ENCODE measurements at regions not wholly inside any gene's neighbourhood (a gene's known extent, or its start where the extent isn't known, plus 50 kb on each side); places are given as distances from the start of the nearest gene placed in this dataset.

- H3K36me3 Mint-ChIP-seq = no peaks in the 10 kb centered on the region
- H3K4me3 Mint-ChIP-seq = no peak overlapping the region
- H3K27me3 Mint-ChIP-seq = peaks cover 0 to 2% of the 10 kb centered on the region in 2 donors
- H3K9me3 Mint-ChIP-seq = peaks cover 4% of the 10 kb centered on the region
- ATAC-seq (no peak), DNase-seq (ENCODE audit: low spot score) (no peak)
- no peaks in the 10 kb centered on the region for H3K4me1 Mint-ChIP-seq (ENCODE audit: low read depth in 2 of 2)
- H3K27ac Mint-ChIP-seq = no peak overlapping the region
Measured at GRCh38 chr2:59932341-59932740, 621.1 kb downstream of the BCL11A start.

- Mint-ChIP-seq H3K27me3 (peaks cover 0 to 2% of the 10 kb centered on the region in 2 donors), H3K27ac (no peak overlapping the region), H3K4me1 (ENCODE audit: low read depth in 2 of 2) (no peaks in the 10 kb centered on the region), H3K4me3 (no peak overlapping the region), H3K36me3 (no peaks in the 10 kb centered on the region), H3K9me3 (peaks cover 7% of the 10 kb centered on the region)
- ATAC-seq (no peak), DNase-seq (ENCODE audit: low spot score) (no peak)
Measured at GRCh38 chr2:59930430-59930829, 623.0 kb downstream of the BCL11A start.

DNA sequence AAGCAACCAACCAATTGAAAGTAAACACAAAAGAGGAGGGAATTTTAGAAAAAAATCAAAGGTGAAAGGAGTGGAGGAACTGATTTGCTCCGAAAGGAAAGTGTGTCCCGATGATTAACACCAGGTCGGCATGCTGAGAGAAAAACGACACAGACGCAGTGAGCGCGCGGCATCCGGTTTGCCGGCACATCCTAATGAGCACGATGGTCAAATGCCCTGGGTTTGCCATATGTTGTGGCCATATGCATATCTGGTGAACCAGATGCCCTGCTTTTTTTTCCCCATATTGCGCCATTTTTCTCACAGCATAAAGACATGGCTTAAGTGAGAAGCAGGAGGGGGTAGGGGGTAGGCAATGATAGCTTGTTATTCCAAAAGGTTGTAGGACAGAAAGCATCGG, 626.7 kb downstream of the BCL11A start:
- Mint-ChIP-seq H3K36me3 (no peaks in the 10 kb centered on the region), H3K27me3 (peaks cover 0 to 5% of the 10 kb centered on the region in 2 donors), H3K4me3 (no peak overlapping the region), H3K4me1 (ENCODE audit: low read depth in 2 of 2) (no peaks in the 10 kb centered on the region), H3K27ac (no peak overlapping the region), H3K9me3 (peaks cover 7% of the 10 kb centered on the region)
- no peak for DNase-seq (ENCODE audit: low spot score)
- no peak for ATAC-seq

- DNase-seq (ENCODE audit: low spot score) (no peak), ATAC-seq (no peak)
- peaks cover 0 to 3% of the 10 kb centered on the region in 2 donors for H3K27me3 Mint-ChIP-seq
- no peaks in the 10 kb centered on the region for H3K36me3 Mint-ChIP-seq
- H3K4me3 Mint-ChIP-seq = no peak overlapping the region
- H3K9me3 Mint-ChIP-seq = peaks cover 5% of the 10 kb centered on the region
- no peaks in the 10 kb centered on the region for H3K4me1 Mint-ChIP-seq (ENCODE audit: low read depth in 2 of 2)
- H3K27ac Mint-ChIP-seq = no peak overlapping the region
Measured at GRCh38 chr2:59925321-59925720, 628.1 kb downstream of the BCL11A start.

DNA sequence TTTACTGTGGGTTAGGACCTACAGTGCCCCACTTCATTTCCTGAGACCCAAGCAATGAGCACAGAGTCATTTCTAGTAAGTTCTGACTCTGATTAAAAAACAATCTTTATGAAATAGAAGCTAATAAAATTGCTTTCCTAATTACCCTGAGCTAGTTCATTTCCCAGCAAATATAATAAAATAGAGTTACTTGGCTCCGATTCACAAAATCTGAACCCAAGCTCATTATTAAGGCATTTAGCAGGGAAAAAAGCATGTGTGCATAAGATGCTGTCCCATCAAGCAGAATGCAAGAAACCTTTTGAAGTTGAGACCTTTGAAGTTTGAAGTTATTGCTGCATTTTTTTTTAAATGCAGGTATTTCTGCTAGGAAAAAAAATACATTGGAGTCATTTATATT, 629.1 kb downstream of the BCL11A start:
- H3K36me3 Mint-ChIP-seq = no peaks in the 10 kb centered on the region
- no peak overlapping the region for H3K4me3 Mint-ChIP-seq
- H3K27me3 Mint-ChIP-seq = peaks cover 0 to 3% of the 10 kb centered on the region in 2 donors
- peaks cover 3% of the 10 kb centered on the region for H3K9me3 Mint-ChIP-seq
- H3K4me1 Mint-ChIP-seq (ENCODE audit: low read depth in 2 of 2) = no peaks in the 10 kb centered on the region
- no peak for DNase-seq (ENCODE audit: low spot score)
- no peak overlapping the region for H3K27ac Mint-ChIP-seq
- no peak for ATAC-seq

GRCh38 chr2:59922450-59922849, 631.0 kb downstream of the BCL11A start:
- Mint-ChIP-seq H3K4me1 (ENCODE audit: low read depth in 2 of 2) (no peaks in the 10 kb centered on the region), H3K36me3 (no peaks in the 10 kb centered on the region), H3K4me3 (no peak overlapping the region), H3K9me3 (peaks cover 3% of the 10 kb centered on the region), H3K27me3 (peaks cover 0 to 3% of the 10 kb centered on the region in 2 donors), H3K27ac (no peak overlapping the region)
- DNase-seq (ENCODE audit: low spot score) = no peak
- ATAC-seq = no peak

- DNase-seq (ENCODE audit: low spot score) = no peak
- Mint-ChIP-seq H3K27ac (no peak overlapping the region), H3K27me3 (peaks cover 0 to 3% of the 10 kb centered on the region in 2 donors), H3K4me1 (ENCODE audit: low read depth in 2 of 2) (no peaks in the 10 kb centered on the region), H3K4me3 (no peak overlapping the region), H3K36me3 (no peaks in the 10 kb centered on the region), H3K9me3 (peaks cover 3% of the 10 kb centered on the region)
- ATAC-seq = no peak
Measured at GRCh38 chr2:59921743-59922142, 631.7 kb downstream of the BCL11A start.

GRCh38 chr2:59920961-59921360, 632.5 kb downstream of the BCL11A start:
- Mint-ChIP-seq H3K4me1 (ENCODE audit: low read depth in 2 of 2) (no peaks in the 10 kb centered on the region), H3K27ac (no peak overlapping the region), H3K27me3 (peaks cover 0 to 3% of the 10 kb centered on the region in 2 donors), H3K9me3 (peaks cover 3% of the 10 kb centered on the region), H3K36me3 (no peaks in the 10 kb centered on the region), H3K4me3 (no peak overlapping the region)
- ATAC-seq (no peak), DNase-seq (ENCODE audit: low spot score) (no peak)

DNA sequence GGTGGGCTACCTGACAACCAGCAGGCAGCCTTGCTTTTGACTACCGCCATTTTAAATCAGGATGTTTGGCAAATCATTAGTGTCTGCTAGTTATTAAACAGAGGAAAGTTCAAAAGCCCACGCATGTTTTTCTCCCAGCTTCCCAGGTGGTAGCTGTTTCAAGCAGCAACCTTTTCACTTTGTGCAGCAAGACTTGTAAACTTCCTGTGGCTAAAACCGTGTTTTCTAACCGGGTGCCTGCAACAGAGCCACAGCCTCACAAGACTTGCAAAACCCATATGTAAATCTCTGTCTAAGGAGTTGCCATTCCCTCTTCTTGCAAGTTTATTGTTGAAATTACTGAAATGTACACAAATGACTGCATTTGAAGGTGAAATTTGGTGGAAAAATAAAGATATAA, 633.1 kb downstream of the BCL11A start:
- H3K36me3 Mint-ChIP-seq = no peaks in the 10 kb centered on the region
- H3K9me3 Mint-ChIP-seq = no peaks in the 10 kb centered on the region
- no peaks in the 10 kb centered on the region for H3K4me1 Mint-ChIP-seq (ENCODE audit: low read depth in 2 of 2)
- DNase-seq (ENCODE audit: low spot score) (no peak), ATAC-seq (no peak)
- peaks cover 0 to 3% of the 10 kb centered on the region in 2 donors for H3K27me3 Mint-ChIP-seq
- no peak overlapping the region for H3K27ac Mint-ChIP-seq
- no peak overlapping the region for H3K4me3 Mint-ChIP-seq

GRCh38 chr2:59919579-59919978, 633.9 kb downstream of the BCL11A start:
- Mint-ChIP-seq H3K4me3 (no peak overlapping the region), H3K4me1 (ENCODE audit: low read depth in 2 of 2) (no peaks in the 10 kb centered on the region), H3K27ac (no peak overlapping the region), H3K27me3 (peaks cover 0 to 3% of the 10 kb centered on the region in 2 donors), H3K36me3 (no peaks in the 10 kb centered on the region), H3K9me3 (no peaks in the 10 kb centered on the region)
- ATAC-seq (no peak), DNase-seq (ENCODE audit: low spot score) (no peak)

GRCh38 chr2:59912042-59912441, 641.4 kb downstream of the BCL11A start:
- H3K27ac Mint-ChIP-seq = no peak overlapping the region
- H3K36me3 Mint-ChIP-seq = no peaks in the 10 kb centered on the region
- no peak for ATAC-seq
- H3K4me3 Mint-ChIP-seq = no peak overlapping the region
- no peaks in the 10 kb centered on the region for H3K27me3 Mint-ChIP-seq
- DNase-seq (ENCODE audit: low spot score) = no peak
- H3K9me3 Mint-ChIP-seq = no peaks in the 10 kb centered on the region
- H3K4me1 Mint-ChIP-seq (ENCODE audit: low read depth in 2 of 2) = no peaks in the 10 kb centered on the region

DNA sequence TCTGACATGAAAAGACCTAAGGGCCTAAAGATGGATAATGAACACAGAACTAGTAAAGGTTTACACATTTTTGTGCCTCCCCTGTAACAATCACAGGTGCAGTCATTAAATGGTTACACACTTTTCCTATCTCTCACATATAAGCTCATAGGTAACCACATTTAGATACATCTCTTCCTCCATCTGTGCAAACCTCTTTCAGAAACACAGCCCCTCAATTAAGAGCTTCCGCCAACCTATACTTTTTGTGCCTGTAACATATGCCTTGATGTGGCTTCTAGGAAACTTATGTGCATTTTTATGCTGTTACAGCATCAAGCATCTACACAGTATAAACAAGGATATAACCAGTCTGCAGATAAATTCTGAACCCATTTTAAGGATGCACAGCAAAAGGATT, 643.3 kb downstream of the BCL11A start:
- H3K4me3 Mint-ChIP-seq = no peak overlapping the region
- no peak overlapping the region for H3K27ac Mint-ChIP-seq
- DNase-seq (ENCODE audit: low spot score) = no peak
- no peaks in the 10 kb centered on the region for H3K9me3 Mint-ChIP-seq
- ATAC-seq = no peak
- no peaks in the 10 kb centered on the region for H3K27me3 Mint-ChIP-seq
- no peaks in the 10 kb centered on the region for H3K4me1 Mint-ChIP-seq (ENCODE audit: low read depth in 2 of 2)
- no peaks in the 10 kb centered on the region for H3K36me3 Mint-ChIP-seq

DNA sequence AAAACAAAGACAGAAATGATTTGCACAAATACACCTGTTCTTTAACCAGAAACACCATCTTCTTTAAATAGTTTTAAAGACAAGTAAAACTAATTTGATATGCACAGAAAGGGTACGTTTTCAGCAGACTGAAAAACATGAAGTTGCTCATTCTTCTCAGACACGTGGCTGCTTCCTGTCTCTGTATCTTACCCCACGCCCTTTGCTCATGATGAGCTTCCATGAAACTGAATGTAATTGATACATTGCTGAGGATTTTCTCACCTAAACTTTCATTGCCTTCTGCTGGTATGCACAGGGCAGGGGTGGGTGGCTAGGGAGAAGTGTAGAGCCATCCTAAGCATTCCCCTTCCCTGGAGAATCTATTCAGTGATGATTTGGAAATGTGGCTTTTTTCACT, 644.3 kb downstream of the BCL11A start:
- H3K4me1 Mint-ChIP-seq (ENCODE audit: low read depth in 2 of 2) = no peaks in the 10 kb centered on the region
- H3K4me3 Mint-ChIP-seq = no peak overlapping the region
- ATAC-seq (no peak), DNase-seq (ENCODE audit: low spot score) (no peak)
- no peaks in the 10 kb centered on the region for H3K9me3 Mint-ChIP-seq
- no peaks in the 10 kb centered on the region for H3K27me3 Mint-ChIP-seq
- no peak overlapping the region for H3K27ac Mint-ChIP-seq
- no peaks in the 10 kb centered on the region for H3K36me3 Mint-ChIP-seq

- no peaks in the 10 kb centered on the region for H3K4me1 Mint-ChIP-seq (ENCODE audit: low read depth in 2 of 2)
- H3K9me3 Mint-ChIP-seq = no peaks in the 10 kb centered on the region
- H3K36me3 Mint-ChIP-seq = no peaks in the 10 kb centered on the region
- ATAC-seq = no peak
- no peak overlapping the region for H3K4me3 Mint-ChIP-seq
- no peaks in the 10 kb centered on the region for H3K27me3 Mint-ChIP-seq
- DNase-seq (ENCODE audit: low spot score) = no peak
- H3K27ac Mint-ChIP-seq = no peak overlapping the region
Measured at GRCh38 chr2:59905731-59906130, 647.7 kb downstream of the BCL11A start.

DNA sequence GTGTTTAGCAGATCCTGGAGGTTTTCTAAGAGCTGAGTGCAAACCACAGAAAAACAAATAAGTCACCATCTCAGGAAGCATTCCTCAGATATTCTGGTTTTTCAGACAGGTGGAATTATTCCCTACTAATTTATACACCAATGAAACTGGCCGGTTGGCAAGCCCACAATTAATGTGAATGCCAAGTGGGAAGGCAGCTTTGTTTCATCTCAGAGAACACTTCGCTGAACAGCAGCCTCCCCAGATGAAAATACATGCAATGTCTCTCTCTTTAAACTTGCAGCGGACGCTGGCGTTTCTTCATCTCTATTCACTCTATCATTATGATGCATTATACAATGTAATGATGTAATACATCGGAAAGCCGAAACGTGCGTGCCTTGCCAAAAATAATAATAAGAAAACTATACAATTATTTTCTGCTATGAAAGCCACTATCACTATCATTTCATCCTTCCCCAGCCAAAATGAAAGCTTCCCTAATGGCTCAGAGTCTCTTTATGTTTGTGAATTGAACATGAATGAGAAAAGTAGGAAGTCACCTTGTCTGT, 649.4 kb downstream of the BCL11A start:
- H3K27ac Mint-ChIP-seq = no peak overlapping the region
- H3K36me3 Mint-ChIP-seq = no peaks in the 10 kb centered on the region
- no peaks in the 10 kb centered on the region for H3K27me3 Mint-ChIP-seq
- ATAC-seq = no peak
- no peak overlapping the region for H3K4me3 Mint-ChIP-seq
- no peak for DNase-seq (ENCODE audit: low spot score)
- H3K9me3 Mint-ChIP-seq = no peaks in the 10 kb centered on the region
- no peaks in the 10 kb centered on the region for H3K4me1 Mint-ChIP-seq (ENCODE audit: low read depth in 2 of 2)

All from natural killer cell treated with Interleukin-12 subunit alpha and Interleukin-12 subunit beta and Interleukin-15 and Interleukin-18, amount 100 ng/mL, for 72 hours (primary cell).